OCI-LY3 (cell line): ENCODE measurements at regions not wholly inside any gene's neighbourhood (a gene's known extent, or its start where the extent isn't known, plus 50 kb on each side); places are given as distances from the start of the nearest gene placed in this dataset.

Experiments
- EZH2phosphoT487 ChIP-seq: fragments of 200-600 bp; shearing (Covaris generic); IDR thresholded peaks from 2 replicates; pipeline ENCODE4 v1.6.1; 2018; ENCODE audit warnings: antibody characterized with exemption, mixed run types, low read depth
- TF ChIP-seq, protein P1 (sequence below): fragments of 200-600, 300-600 bp; sonication (generic); IDR thresholded peaks from 2 replicates; pipeline ENCODE4 v1.5.1; 2014; ENCODE audit warnings: antibody characterized with exemption, low read length, low read depth

DNA sequence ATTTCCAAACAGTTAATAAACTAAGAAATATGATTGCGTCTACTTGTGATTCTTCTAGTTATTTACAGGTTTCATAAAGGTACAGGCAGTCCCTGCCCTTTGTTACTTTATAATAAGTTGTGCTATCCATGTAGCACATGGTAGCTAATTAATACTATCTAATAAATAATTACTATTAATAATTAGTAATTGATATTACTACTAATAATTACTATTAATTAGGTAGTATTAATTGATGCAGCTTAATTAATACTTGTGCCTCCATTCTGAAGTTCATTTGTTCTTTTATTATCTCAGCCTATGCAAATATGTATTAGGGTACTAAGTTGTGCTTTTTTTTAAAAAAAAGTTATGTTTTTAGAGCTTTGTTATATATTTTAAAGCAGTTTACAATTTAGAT lies 92.3 kb upstream of the TRHDE start:
- TF ChIP-seq, protein P1, sequence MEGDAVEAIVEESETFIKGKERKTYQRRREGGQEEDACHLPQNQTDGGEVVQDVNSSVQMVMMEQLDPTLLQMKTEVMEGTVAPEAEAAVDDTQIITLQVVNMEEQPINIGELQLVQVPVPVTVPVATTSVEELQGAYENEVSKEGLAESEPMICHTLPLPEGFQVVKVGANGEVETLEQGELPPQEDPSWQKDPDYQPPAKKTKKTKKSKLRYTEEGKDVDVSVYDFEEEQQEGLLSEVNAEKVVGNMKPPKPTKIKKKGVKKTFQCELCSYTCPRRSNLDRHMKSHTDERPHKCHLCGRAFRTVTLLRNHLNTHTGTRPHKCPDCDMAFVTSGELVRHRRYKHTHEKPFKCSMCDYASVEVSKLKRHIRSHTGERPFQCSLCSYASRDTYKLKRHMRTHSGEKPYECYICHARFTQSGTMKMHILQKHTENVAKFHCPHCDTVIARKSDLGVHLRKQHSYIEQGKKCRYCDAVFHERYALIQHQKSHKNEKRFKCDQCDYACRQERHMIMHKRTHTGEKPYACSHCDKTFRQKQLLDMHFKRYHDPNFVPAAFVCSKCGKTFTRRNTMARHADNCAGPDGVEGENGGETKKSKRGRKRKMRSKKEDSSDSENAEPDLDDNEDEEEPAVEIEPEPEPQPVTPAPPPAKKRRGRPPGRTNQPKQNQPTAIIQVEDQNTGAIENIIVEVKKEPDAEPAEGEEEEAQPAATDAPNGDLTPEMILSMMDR = no peak
- no peak for TF ChIP-seq EZH2phosphoT487
